Parathyroid adenoma (tissue), 2 donors: ENCODE measurements at regions not wholly inside any gene's neighbourhood (a gene's known extent, or its start where the extent isn't known, plus 50 kb on each side); places are given as distances from the start of the nearest gene placed in this dataset.
"Not testable (repeated sequence)": the region's sequence is repeated elsewhere in the genome, so short reads cannot be mapped to it uniquely, and the experiment has no call there.

Experiments
- H2AFZ ChIP-seq: fragments of 300-600 bp; sonication (generic); one replicate; pipeline ENCODE4 v1.7.0; 2017; ENCODE audit warnings: antibody characterized with exemption, mild to moderate bottlenecking
- H3K27ac ChIP-seq: fragments of 300-600 bp; sonication (generic); one replicate; pipeline ENCODE4 v1.7.0; 2017
- H3K27me3 ChIP-seq: fragments of 300-600 bp; sonication (generic); one replicate; pipeline ENCODE4 v1.7.0; 2017; ENCODE audit warnings: low read length; ENCODE audit not compliant: control insufficient read depth, insufficient read depth
- H3K36me3 ChIP-seq: fragments of 300-600 bp; sonication (generic); one replicate; pipeline ENCODE4 v1.7.0; 2017; ENCODE audit warnings: low read length; ENCODE audit not compliant: control insufficient read depth, insufficient read depth
- H3K4me1 ChIP-seq: fragments of 300-600 bp; sonication (generic); one replicate; pipeline ENCODE4 v1.7.0; 2017; ENCODE audit warnings: control low read depth
- H3K4me2 ChIP-seq: fragments of 300-600 bp; sonication (generic); one replicate; pipeline ENCODE4 v1.7.0; 2017; ENCODE audit warnings: low read length
- H3K4me3 ChIP-seq: fragments of 300-600 bp; sonication (generic); one replicate; pipeline ENCODE4 v1.7.0; 2017; ENCODE audit warnings: low read depth, low read length
- H3K79me2 ChIP-seq: fragments of 300-600 bp; sonication (generic); one replicate; pipeline ENCODE4 v1.7.0; 2017; ENCODE audit warnings: control low read depth
- H3K9ac ChIP-seq: fragments of 300-600 bp; sonication (generic); one replicate; pipeline ENCODE4 v1.7.0; 2017; ENCODE audit warnings: mild to moderate bottlenecking
- H3K9me3 ChIP-seq: fragments of 300-600 bp; sonication (generic); one replicate; pipeline ENCODE4 v1.7.0; 2017; ENCODE audit warnings: low read length; ENCODE audit not compliant: control insufficient read depth
- CTCF ChIP-seq: fragments of 300-600 bp; sonication (generic); IDR thresholded peaks from one replicate; pipeline ENCODE4 v1.7.0; 2017; ENCODE audit warnings: antibody characterized with exemption, mild to moderate bottlenecking
- donor health status: primary hyperparathyroidism.

- Histone ChIP-seq H3K9ac (no peak overlapping the region), H3K79me2 (no peaks in the 10 kb centered on the region), H3K4me1 (no peaks in the 10 kb centered on the region), H3K4me3 (no peak overlapping the region), H3K4me2 (no peak overlapping the region), H3K36me3 (no peaks in the 10 kb centered on the region), H3K27me3 (no peaks in the 10 kb centered on the region), H3K27ac (no peak overlapping the region), H2AFZ (no peak overlapping the region), H3K9me3 (no peaks in the 10 kb centered on the region)
- no peak for TF ChIP-seq CTCF
These were observed 786.2 kb downstream of the ETS1 start for GRCh38 chr11:127800989-127801688.

GRCh38 chr11:127795326-127795725 lies 792.0 kb downstream of the ETS1 start:
- H3K4me2 ChIP-seq, result no peak overlapping the region
- no peaks in the 10 kb centered on the region for H3K4me1 ChIP-seq
- H3K9me3 ChIP-seq, result no peaks in the 10 kb centered on the region
- no peak overlapping the region for H3K9ac ChIP-seq
- H3K36me3 ChIP-seq, result no peaks in the 10 kb centered on the region
- TF ChIP-seq CTCF, result no peak
- H3K27me3 ChIP-seq, result no peaks in the 10 kb centered on the region
- no peak overlapping the region for H2AFZ ChIP-seq
- no peaks in the 10 kb centered on the region for H3K79me2 ChIP-seq
- no peak overlapping the region for H3K4me3 ChIP-seq
- H3K27ac ChIP-seq, result no peak overlapping the region

- Histone ChIP-seq H2AFZ (no peak overlapping the region), H3K4me3 (no peak overlapping the region), H3K4me2 (no peak overlapping the region), H3K9me3 (no peaks in the 10 kb centered on the region), H3K9ac (no peak overlapping the region), H3K27me3 (no peaks in the 10 kb centered on the region), H3K79me2 (no peaks in the 10 kb centered on the region), H3K27ac (no peak overlapping the region), H3K4me1 (no peaks in the 10 kb centered on the region), H3K36me3 (no peaks in the 10 kb centered on the region)
- TF ChIP-seq CTCF, result no peak
These were observed 791.3 kb upstream of the KIRREL3 start for GRCh38 chr11:127791844-127792243.

- H3K36me3 ChIP-seq, result no peaks in the 10 kb centered on the region
- no peak overlapping the region for H2AFZ ChIP-seq
- no peaks in the 10 kb centered on the region for H3K9me3 ChIP-seq
- no peaks in the 10 kb centered on the region for H3K27me3 ChIP-seq
- H3K79me2 ChIP-seq, result no peaks in the 10 kb centered on the region
- TF ChIP-seq CTCF, result no peak
- H3K9ac ChIP-seq, result no peak overlapping the region
- H3K4me3 ChIP-seq, result no peak overlapping the region
- H3K4me1 ChIP-seq, result no peaks in the 10 kb centered on the region
- no peak overlapping the region for H3K4me2 ChIP-seq
- no peak overlapping the region for H3K27ac ChIP-seq
These were observed 790.0 kb upstream of the KIRREL3 start for GRCh38 chr11:127790592-127790991.

GRCh38 chr11:127789927-127790326 lies 789.4 kb upstream of the KIRREL3 start:
- no peak overlapping the region for H3K9ac ChIP-seq
- H2AFZ ChIP-seq, result no peak overlapping the region
- no peaks in the 10 kb centered on the region for H3K36me3 ChIP-seq
- no peak for TF ChIP-seq CTCF
- no peak overlapping the region for H3K4me2 ChIP-seq
- H3K4me1 ChIP-seq, result no peaks in the 10 kb centered on the region
- H3K27ac ChIP-seq, result no peak overlapping the region
- H3K27me3 ChIP-seq, result no peaks in the 10 kb centered on the region
- H3K79me2 ChIP-seq, result no peaks in the 10 kb centered on the region
- no peaks in the 10 kb centered on the region for H3K9me3 ChIP-seq
- no peak overlapping the region for H3K4me3 ChIP-seq

- not testable (repeated sequence) for H2AFZ ChIP-seq, H3K4me1 ChIP-seq, H3K9me3 ChIP-seq, H3K9ac ChIP-seq, H3K4me2 ChIP-seq, H3K79me2 ChIP-seq, H3K36me3 ChIP-seq, H3K27ac ChIP-seq, H3K27me3 ChIP-seq, H3K4me3 ChIP-seq
These were observed 772.4 kb upstream of the KIRREL3 start for GRCh38 chr11:127772938-127773337.

GRCh38 chr11:127768931-127769330 lies 768.4 kb upstream of the KIRREL3 start:
- not testable (repeated sequence) for H2AFZ ChIP-seq, H3K79me2 ChIP-seq, H3K27ac ChIP-seq, H3K4me3 ChIP-seq, H3K36me3 ChIP-seq, H3K4me1 ChIP-seq, H3K9ac ChIP-seq, H3K9me3 ChIP-seq, H3K27me3 ChIP-seq, H3K4me2 ChIP-seq
